Hematopoietic multipotent progenitor cell treated with erythropoietin and hydrocortisone succinate and interleukin-3 and kit ligand, for 8 days (in vitro differentiated cells): ENCODE measurements at regions not wholly inside any gene's neighbourhood (a gene's known extent, or its start where the extent isn't known, plus 50 kb on each side); places are given as distances from the start of the nearest gene placed in this dataset.

ENCODE experiments used
- DNase-seq: peaks from one replicate; pipeline ENCODE4 v3.0.0-alpha.2; 2015

DNA sequence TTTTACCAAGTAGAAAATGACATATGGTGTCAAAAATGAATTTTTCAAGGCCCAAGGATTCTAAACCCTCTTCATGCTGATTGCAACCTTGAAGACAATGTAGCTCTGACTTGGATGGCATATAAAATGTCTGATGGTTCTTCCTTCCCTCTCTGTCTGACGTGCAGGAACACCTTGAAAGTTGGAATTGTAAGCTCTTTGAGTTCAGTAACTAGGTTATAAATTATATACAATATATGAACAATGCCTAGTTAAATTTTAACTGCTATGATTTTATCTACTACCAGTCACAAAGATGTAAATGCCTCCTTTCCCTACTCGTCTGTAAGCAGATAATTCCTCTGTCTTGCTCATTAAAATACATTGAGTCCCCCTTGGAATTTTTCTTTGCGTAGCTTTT is 89.5 kb upstream of the TMEM17 start:
- DNase-seq, result no peak

DNA sequence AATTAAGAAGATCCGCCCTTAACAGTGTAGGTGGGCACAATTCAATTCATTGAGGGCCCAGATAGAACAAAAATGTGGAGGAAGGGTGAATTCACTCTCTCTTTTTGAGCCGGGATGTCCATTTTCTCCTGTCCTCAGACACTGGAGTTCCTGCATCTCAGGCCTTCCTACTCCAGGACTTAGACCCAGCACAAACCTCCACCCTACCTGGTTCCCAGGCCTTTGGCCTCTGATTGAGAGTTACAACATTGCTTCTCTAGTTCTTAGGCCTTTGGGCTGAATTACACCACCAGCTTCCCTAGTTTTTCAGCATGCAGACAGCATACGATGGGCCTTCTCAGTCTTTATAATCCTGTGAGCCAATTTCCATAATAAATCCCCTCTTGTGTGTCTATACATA is 87.8 kb upstream of the TMEM17 start:
- no peak for DNase-seq

DNA sequence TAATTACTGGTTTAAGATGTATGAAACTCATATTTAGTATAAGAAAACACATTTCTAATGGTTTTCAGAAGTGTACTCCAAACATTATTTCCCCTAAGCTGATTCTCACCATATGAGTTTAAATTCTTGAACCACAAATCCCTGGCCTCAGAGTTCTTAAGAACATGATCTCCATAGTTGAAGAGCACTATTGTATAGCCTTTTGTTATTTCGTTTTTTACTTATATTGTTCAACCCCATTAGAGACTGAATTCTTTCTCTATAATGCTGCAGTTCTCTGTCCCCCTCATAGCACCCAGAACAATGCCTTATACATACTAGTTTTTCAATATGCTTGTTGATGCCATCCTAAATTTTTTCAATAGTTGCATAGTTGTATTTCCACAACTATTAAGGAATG is 85.5 kb upstream of the TMEM17 start:
- no peak for DNase-seq

DNA sequence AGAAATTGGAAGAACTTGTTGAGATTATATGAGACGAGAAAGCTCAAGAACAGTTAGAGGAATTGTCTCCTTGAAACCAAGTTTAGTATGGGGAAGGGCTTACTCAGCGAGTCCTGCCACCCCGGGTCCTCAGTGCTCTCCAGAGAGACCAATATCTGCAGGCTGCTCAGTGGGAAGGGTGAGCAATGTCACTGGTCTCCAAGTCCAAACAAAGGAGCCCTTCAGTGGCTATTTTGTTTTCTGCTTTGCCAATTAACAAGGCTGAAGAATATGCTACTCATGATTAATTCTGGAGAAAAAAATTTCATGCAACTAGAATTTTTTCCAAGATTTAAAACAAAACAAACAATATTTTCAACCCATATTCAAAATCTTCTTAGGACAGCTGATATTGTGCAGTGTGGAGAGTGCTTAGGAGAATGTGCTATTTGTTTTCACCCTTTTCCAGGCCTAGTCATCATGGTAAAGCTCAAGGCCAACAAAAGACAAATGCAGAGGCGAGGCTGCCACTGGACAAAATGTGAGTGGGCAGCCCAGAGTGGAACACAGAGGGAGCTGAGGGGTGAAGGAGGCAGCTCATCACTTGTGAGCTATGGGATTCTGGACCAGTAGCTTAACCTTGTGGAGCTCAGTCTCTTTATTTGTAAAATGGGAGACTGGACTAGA is 83.8 kb upstream of the TMEM17 start:
- DNase-seq, result no peak

DNA sequence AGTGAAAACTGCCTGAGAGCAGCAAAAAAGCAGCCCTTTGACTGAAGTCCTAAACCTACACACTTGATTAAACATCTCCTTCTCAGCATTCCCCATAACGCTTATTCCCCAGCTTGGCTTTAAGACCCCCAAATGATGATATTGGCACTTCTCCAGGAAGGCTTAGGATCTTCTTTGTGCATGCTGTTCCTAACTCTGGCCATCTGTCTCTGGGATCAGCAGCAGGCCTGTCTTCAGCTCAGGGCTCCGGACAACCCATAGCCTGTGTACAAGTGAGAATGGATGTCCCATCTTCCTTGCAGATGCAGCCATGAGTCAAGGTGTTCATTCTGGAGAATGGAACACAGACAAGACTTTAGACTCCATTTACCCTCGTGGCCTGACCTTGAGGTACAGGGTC is 81.6 kb upstream of the TMEM17 start:
- DNase-seq, result no peak

DNA sequence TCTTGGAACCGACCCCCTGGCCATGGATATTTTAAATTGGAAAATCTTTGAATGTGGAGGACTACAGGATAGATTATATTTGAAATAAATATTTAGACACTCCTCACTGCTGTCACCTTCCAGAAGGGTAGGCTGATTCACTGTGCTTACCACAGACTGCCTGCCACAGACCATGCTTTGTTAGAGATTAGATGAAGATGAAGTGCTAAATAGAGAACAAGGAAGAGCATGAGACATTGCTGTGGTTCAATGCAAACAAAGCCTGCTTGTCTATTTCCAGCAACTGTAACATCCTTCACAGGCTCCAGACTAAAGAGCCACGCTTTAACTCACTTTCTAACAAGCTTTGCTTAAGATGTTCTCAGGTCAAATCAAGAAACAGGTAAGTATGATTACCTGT is 81.0 kb upstream of the TMEM17 start:
- DNase-seq, result peak; percentile 29

DNA sequence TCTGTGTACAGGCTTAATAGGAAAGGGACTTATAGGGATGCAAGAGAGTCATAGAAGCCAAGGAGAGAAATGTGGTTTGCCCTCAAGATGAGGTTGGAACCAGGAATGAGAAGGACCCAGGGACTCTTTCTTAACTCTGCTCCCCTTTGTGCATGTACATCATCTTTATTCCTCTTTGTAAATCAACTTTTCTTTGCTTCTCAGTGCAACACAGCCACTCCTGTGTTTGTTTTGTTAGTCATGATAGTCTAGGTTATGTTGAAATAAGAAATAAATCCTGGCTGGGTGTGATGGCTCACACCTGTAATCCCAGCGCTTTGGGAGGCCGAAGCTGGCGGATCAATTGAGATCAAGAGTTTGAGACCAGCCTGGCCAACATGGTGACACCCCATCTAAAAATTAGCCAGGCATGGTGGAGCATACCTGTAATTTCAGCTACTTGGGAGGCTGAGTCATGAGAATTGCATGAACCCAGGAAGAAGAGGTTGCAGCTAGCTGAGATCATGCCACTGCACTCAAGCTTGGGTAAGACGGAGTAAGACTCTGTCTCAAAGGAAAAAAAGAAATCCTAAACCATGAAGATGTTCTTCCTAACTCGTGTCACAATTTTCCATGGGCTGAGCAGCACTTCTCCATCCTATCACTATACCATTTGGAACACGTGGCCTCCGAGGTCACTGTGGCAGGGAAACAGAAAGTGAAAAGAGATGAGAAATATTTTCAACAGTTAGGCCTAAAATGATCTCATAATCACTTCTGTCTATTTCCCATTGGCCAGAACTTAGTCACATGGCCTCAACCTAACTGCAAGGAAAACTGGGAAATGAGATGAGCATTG is 73.0 kb upstream of the TMEM17 start:
- no peak for DNase-seq

DNA sequence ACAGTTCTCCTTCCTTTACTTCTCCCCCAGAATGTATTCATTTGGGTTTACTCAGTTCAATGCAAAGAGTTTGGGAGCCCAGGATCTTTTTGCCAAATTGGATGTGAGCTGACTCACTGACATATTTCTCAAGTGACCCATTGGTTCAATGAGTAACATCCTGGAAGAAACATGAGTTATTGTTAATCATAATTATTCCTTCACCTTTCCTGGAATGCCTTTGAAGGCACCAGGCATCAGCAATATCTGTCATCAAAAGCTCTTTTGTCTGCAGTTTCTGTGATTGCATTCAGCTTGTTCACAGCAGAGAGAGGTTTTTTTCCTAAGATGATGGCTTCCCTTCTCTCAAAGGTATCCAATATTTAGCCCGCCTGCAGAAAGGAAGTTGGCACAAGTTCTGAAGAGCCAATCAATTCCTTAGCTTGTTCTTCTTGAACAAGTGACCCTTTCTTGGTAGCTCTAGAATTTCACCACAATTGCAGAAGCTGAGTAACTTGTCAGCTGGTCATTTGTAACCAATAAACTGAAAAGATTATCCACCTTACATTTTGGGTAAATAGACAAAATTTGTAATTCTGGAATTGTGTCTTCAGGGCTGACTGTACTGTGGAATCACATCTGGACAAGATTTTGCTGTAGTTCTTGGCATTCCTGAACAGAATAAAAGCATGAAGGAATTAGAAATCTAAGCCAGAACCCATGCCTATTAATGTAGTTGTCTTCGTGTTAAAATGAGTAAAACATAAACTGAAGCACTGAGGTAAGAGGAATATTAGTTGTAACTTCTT is 72.2 kb upstream of the TMEM17 start:
- no peak for DNase-seq

DNA sequence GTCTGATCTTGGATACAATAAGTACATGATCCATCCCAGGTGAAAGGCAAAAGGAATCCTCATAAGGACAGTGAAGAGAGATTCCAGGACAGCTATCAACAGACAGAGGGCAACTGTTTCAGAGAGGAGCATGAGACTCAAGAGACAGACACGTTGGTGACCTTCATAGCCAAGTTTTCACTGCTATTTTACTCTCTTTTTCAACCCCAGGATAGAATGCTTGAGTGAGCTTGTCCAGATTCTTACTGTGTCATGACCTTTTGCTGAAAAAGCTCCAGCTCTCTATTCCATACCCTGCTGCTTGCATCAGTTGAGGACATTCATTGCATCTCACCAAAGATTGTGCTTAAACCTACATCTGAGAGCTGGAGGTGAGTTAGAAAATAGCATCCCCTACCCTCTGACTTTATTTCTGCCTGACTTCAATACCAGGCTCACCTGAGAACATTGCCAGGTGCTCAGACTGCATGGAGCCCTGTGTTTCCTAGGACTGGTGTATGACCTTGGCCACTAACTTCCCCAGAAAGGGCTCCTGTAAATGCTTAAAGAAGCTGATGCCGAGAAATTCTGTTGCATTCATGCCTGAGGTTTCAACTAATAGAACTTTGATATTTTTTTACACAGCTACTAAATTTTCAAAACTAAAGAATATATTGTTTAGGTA is 70.4 kb upstream of the TMEM17 start:
- DNase-seq, result no peak

DNA sequence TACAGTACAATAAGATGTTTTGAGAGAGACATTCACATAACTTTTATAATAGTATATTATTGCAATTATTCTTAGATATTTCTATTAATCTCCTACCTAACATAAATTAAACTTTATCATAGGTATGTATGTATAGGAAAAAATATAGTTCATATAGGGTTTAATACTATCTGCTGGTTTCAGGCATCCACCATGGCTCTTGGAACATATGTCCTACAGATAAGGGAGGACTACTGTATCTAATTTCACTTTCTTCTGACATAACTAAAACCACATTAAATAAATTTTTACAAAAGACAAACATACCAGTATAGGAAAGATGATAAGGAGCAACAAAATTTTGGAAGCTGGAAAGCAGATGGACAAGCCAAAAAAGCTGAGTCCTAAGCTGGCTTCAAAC is 67.9 kb upstream of the TMEM17 start:
- peak; percentile 52 for DNase-seq

DNA sequence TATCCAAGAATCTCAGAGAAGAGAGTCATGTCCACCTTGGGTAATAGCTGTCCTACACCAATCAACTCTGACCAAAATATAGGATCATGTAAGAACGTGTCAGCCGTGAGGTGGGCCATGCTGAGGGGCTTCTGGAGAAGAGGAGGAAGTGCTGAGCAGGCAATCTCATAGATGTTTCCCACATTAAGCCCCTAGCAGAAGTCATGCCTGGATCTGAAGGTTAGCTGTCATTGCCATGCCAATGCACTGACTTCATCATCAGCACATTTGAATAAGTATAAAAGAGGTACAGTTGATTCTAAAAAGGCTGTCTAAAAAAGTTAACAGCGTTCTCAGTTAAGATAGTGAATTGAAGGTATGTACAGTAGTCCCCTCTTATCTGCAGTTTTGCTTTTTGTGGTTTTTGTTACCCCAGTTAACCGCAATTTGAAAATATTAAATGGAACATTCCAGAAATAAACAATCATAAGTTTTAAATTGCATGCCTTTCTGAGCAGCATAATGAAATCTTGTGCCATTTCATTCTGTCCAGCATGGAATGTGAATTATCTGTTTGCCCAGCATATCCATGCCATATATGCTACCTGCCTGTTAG is 67.2 kb upstream of the TMEM17 start:
- DNase-seq, result peak; percentile 11

DNA sequence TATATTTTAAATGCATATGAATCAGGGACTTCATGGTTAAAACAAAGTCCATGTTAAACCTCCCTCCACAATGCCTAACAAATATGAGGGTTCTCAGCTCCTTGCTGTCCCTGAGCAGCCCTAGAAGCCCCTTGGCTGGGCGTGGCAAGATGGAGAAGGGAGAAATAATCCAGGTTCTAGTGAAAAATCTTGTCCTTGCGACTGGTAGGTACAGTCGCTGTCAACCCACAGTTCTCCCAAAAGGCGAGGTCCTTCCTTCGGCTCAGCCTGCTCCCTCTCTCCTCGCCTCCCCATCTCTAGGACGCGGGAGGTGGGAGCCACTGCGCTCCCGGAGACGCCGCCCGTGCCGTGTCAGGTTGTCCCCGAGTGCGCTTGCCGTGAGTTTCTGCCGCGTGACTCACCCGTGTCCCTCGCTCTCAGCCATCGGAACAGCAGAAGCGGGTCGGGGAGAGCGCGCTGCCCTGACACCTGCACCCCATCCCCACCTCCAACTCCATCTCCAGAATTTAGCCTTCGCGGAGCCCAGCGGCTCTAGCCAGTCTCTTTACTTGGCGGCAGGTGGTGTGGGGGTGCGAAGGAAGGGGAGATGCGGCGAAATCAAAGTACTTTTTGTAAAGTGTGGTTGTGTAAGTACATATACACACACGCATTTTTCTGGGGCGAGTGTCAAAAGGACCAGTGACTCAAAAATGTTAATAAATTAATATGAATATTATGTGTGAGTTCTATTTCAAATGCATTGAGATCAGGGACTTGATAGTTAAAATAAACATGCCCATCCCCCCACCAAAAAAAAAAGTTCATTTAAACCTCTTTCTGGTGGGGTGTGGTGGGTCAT is 65.1 kb upstream of the TMEM17 start:
- DNase-seq, result no peak

DNA sequence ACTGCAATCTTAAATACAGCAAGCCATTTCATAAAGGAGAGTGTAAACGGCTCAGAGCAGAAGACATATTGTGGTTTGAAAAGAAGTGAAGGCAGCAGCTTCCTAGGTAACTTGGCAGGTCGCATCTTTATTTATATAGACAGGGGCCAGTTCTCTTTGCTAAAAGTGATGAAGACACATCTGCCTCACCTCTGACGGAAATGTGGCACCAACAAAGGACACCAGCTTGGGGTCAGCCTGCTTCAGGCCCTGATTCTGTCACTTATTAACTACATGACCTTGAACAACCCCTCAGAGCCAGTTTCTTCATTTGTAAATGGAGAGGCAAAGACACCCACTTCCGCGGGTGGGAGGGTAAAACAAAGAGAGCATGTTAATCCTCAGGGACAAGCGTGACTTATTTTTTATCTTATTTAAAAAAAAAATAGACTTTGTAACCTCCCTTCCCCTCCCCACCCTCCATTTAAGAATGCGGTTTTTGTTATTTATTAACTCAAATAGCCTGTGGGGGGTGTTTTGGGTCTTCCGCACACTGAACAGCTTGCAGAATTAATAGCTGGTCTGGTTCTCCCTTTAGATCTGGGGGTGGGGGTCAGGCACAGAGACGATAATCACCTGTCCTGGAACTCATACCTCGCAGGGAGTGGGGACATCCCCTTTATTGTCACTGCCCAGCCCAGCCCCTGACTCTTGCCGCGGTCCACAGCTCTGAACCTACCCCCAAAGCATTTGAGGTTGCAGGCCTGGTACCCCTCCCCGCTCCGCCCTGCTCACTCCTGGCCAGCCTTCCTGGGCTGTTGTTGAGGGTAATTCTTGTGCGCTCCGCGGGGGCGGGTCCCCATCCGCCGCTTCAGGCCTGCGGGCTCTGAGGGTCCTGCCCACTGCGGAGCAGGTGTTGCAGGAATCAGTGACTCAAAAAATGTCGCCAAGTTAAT is 64.2 kb upstream of the TMEM17 start:
- DNase-seq, result no peak

DNA sequence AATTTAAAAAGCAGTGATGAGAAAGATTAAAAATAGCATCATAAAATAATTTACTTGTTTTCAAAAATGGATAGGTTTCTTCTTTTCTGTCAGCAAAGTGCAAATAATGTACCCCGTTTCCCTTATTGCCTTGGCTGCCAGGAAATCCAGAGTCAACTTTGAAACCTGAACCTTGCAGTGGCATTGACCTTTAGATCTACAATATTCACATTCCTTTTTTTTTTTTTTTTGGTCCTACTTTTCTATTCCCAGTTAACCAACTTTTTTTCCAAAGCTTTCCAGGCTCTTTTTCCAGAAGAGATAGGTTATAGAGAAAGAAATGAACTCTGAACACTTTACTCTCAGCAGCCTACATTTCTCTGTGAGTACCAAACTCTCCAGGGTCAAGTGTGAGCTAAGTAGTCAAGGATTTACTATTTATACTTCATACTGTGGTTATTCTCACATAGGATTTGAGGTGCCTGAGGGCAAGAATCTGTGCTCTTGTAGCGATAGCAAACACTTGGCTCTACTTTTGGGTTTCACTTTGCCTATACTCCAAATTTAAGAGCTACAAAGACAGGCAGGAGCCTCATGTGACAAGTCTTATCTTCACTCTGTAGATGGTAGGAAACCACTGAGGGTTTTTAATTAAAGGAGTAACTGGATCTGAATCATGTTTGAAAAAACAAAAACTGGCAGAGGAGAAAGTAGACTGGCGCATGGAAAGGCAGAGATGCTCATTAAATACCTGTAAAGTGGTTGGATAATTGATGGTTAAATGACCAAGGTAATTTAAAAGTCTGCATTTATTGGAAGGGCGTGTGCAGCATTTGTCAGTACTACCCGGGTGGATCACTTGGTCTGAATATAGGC is 63.2 kb upstream of the TMEM17 start:
- DNase-seq, result peak; percentile 25

DNA sequence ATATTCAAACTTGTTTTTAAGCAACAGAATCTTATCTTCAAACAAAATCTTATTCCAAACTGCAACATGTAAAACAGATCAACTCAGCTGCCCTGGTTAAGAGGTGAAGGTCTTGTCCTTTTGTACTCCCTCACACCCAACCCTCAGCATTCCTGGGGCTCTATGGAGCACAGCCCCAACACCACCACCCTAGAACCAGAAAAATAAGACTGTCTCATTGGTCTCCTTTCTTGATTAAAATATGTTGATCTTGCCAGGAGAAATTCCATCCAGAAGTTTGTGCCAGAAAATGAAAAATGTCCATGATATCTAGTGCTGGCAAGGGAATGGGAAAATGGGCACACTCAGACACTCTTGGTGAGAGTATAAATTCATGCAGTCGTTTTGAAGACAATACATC is 62.1 kb upstream of the TMEM17 start:
- no peak for DNase-seq

DNA sequence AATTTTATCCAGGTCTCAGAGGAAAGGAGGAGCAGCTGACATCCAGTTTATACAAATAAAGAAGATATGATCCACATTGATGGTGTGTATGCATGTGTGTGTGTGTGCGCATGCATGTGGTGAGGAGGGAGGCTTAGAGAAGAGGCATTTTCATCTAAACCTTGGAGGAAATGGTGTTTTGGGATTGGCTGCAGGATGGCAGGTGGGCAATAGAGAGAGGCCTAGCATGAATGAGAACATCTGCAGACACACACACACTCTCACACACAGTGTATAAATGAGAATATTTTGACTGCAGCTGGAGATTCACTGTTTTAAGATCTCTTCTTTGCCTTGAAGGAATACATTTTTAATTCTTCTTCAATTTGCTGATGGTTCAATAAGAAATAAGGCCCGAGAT is 61.7 kb upstream of the TMEM17 start:
- DNase-seq, result no peak

DNA sequence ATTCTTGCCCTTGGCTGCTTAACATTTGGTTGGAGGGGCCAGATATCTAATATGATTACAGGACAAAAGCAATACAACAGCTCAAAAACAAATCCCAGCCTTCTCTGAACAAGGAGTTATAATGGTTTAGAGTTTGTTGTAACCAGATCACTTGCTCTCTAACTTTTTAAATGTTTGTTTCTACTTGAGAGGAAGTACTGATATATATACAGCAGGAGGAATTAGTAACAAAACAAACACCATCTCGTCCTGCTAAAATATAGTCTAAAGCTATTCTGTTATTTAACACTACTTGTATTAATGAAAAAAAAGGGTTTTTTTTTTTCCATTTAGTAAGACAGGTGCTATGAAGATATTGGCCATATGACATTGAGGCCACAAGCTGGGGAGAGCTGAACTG is 60.9 kb upstream of the TMEM17 start:
- no peak for DNase-seq

DNA sequence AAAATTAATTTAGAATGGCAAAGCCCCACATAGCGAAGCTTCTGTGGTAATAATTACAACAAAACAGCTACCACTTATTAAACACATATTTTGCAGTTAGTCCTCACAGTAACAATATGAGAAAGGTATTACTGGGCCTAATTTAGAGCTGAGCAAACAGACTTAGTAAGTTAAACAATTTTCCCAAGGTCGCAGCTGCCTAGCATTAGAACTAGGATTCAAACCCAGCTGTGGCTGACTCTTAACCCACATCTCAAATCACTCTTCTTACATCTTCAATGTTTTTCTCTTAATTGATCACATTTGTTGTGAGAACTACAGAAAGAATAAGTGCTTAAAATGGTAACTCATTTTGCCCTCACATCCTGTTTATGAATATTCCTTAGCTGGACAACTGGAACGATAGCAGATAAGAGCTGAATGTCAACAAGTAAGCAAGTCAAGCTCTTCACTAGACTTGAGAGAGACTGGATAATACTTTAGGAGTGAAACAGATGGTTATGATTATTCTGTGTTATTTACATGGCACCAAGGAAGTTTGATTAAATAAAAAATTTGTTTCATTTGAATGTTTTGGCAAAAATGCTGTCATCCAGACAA is 59.4 kb upstream of the TMEM17 start:
- no peak for DNase-seq

DNA sequence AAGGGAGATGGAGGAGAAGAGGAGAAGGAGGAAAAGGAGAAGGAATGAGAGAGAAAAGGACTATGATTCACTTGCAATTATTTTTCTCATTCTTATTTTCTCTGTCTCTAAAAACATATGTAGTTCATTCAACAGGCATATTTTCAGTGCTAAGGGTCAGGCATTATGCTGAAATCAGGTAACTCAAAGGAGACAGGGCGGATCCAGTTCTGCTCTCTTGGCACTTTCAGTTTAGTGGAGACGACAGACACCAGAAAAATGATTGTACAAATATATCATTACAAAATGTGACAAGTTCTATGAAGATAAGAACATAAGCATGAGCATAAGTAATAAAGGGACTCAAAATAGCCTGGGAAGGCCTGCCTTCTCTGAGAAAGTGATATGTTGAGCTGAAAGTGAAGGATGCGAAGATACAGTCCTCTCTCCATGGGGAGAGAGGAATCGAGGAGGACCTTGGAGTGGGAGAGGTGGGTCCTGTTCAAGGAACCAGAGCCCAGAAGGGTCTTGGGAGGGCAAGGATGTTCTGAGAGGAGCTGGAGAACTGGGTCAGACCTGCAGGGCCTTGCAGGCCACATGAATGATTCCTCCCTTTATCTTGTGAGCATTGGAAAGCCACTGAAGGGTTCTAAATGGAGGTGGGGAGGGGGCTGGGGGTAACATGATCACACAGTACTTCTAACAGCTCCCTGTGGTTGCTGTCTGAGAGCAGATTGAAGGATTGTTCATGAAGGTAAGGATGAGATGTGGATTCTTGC is 58.6 kb upstream of the TMEM17 start:
- DNase-seq, result no peak
